ENCODE measurements at regions not wholly inside any gene's neighbourhood (a gene's known extent, or its start where the extent isn't known, plus 50 kb on each side); places are given as distances from the start of the nearest gene placed in this dataset.

DNA sequence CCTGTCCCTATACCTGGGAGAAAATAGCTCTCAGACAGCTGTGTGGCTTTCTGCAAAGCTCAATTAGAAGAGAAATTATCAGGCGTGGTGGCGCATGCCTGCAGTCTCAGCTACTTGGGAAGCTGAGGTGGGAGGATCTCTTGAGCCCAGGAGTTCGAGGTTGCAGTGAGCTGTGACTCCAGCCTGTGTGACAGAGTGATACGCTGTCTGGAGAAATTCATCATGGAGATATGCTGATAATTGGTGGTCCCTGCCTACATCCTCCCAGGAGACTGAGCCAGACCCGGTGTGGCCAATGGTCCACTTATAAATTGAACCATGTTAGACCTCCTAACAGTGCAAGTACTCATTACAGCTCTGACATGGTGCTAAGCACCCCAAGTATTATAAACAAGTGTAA is 58.7 kb upstream of the ZNF599 start:
- H3K27ac ChIP-seq = no peak overlapping the region
- 31 to 36% methylated on average over 5 of the region's 5 CpGs for WGBS, 2 experiments (ENCODE audit: low coverage in 1 of 2, low lambda C conversion rate in 2 of 2, missing lambda C conversion rate in 2 of 2)
- H3K4me1 ChIP-seq (ENCODE audit: insufficient read depth) = no peaks in the 10 kb centered on the region
- H3K4me3 ChIP-seq = no peak overlapping the region
- no peaks in the 10 kb centered on the region for H4K20me1 ChIP-seq (ENCODE audit: insufficient read depth)
- no peaks in the 10 kb centered on the region for H3K9me3 ChIP-seq (ENCODE audit: low read depth)
- H3K4me2 ChIP-seq (ENCODE audit: unreplicated experiment) = no peak overlapping the region
- H2AFZ ChIP-seq = no peak overlapping the region
- no peaks in the 10 kb centered on the region for H3K9me2 ChIP-seq (ENCODE audit: insufficient read depth)
- H3K27me3 ChIP-seq (replicated peaks; ENCODE audit: insufficient read depth) = peaks cover 13% of the 10 kb centered on the region; the same call in 1 of the 2 replicates
- DNase-seq = no peak
- in situ Hi-C loops (cut with MboI) = no loop called here
- no peak overlapping the region for H3K9ac ChIP-seq
- TF ChIP-seq EZH2phosphoT487 (IDR thresholded peaks at IDR 0.05; ENCODE audit: insufficient read depth, low read depth) (no peak), EZH2 (IDR thresholded peaks at IDR 0.05; ENCODE audit: insufficient read depth, poor library complexity, severe bottlenecking) (no peak)
- no peaks in the 10 kb centered on the region for H3F3A ChIP-seq (ENCODE audit: insufficient read depth)
- H3K79me2 ChIP-seq (ENCODE audit: insufficient read depth) = no peaks in the 10 kb centered on the region
- H3K36me3 ChIP-seq (ENCODE audit: low read depth) = no peaks in the 10 kb centered on the region

DNA sequence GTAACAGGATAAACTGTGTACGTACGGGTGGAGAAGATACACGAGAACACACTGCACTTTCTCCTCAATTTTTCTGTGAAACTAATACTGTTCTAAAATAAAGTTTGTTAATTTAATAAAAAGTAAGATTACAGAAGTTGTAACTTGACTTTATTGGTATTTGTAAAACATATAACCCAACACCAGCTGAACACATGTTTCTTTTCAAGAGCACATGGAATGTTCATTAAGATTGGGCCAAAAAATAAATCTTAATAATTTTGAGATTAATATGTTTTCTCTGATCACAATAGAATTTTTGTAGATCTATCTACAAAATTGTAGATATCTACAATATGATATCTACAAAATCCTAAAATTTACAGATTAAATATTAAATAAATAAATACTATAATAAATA is 55.1 kb upstream of the ZNF599 start:
- Histone ChIP-seq H3K79me2 (ENCODE audit: insufficient read depth) (no peaks in the 10 kb centered on the region), H3K36me3 (ENCODE audit: low read depth) (no peaks in the 10 kb centered on the region), H3F3A (ENCODE audit: insufficient read depth) (no peaks in the 10 kb centered on the region), H3K9ac (no peak overlapping the region), H2AFZ (no peak overlapping the region), H3K4me1 (ENCODE audit: insufficient read depth) (no peaks in the 10 kb centered on the region), H3K9me3 (ENCODE audit: low read depth) (no peaks in the 10 kb centered on the region), H3K27me3 (replicated peaks; ENCODE audit: insufficient read depth) (no peaks in the 10 kb centered on the region), H4K20me1 (ENCODE audit: insufficient read depth) (no peaks in the 10 kb centered on the region), H3K4me2 (ENCODE audit: unreplicated experiment) (no peak overlapping the region), H3K4me3 (no peak overlapping the region), H3K9me2 (ENCODE audit: insufficient read depth) (no peaks in the 10 kb centered on the region), H3K27ac (no peak overlapping the region)
- DNase-seq = no peak
- TF ChIP-seq EZH2phosphoT487 (IDR thresholded peaks at IDR 0.05; ENCODE audit: insufficient read depth, low read depth) = no peak
- in situ Hi-C loops (cut with MboI) = no loop called here
- WGBS, 2 experiments (ENCODE audit: low coverage in 1 of 2, low lambda C conversion rate in 2 of 2, missing lambda C conversion rate in 2 of 2) = 10 to 12% methylated on average over 3 of the region's 3 CpGs

DNA sequence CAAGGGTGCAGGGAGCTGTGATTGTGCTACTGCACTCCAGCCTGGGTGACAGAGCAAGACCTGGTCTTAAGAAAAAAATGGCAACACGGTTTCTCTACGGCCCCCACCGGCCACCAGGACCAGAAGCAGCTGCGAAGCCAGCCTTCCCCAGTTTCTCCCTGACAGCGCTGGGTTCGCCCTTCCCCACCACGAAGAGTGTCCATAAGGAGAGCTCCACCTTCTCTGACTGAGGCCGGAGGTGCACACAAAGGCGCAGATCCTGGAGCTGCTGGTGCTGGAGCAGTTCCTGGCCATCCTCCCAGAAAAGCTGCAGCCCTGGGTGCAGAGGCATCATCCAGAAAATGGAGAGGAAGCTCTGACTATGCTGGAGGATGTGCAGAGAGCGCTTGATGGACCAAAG is 52.2 kb upstream of the ZNF599 start:
- no peak for DNase-seq
- TF ChIP-seq EZH2 (IDR thresholded peaks at IDR 0.05; ENCODE audit: insufficient read depth, poor library complexity, severe bottlenecking) (no peak), EZH2phosphoT487 (IDR thresholded peaks at IDR 0.05; ENCODE audit: insufficient read depth, low read depth) (no peak)
- Histone ChIP-seq H3K27ac (no peak overlapping the region), H3K79me2 (ENCODE audit: insufficient read depth) (no peaks in the 10 kb centered on the region), H3K4me2 (ENCODE audit: unreplicated experiment) (no peak overlapping the region), H3K36me3 (ENCODE audit: low read depth) (no peaks in the 10 kb centered on the region), H3K4me3 (no peak overlapping the region), H3K9ac (no peak overlapping the region), H3K27me3 (replicated peaks; ENCODE audit: insufficient read depth) (no peaks in the 10 kb centered on the region), H3K9me2 (ENCODE audit: insufficient read depth) (no peaks in the 10 kb centered on the region), H4K20me1 (ENCODE audit: insufficient read depth) (no peaks in the 10 kb centered on the region), H3K4me1 (ENCODE audit: insufficient read depth) (no peaks in the 10 kb centered on the region), H2AFZ (no peak overlapping the region), H3K9me3 (ENCODE audit: low read depth) (no peaks in the 10 kb centered on the region), H3F3A (ENCODE audit: insufficient read depth) (no peaks in the 10 kb centered on the region)
- in situ Hi-C loops (cut with MboI) = no loop called here
- 28 to 35% methylated on average over 10 of the region's 10 CpGs for WGBS, 2 experiments (ENCODE audit: low coverage in 1 of 2, low lambda C conversion rate in 2 of 2, missing lambda C conversion rate in 2 of 2)

DNA sequence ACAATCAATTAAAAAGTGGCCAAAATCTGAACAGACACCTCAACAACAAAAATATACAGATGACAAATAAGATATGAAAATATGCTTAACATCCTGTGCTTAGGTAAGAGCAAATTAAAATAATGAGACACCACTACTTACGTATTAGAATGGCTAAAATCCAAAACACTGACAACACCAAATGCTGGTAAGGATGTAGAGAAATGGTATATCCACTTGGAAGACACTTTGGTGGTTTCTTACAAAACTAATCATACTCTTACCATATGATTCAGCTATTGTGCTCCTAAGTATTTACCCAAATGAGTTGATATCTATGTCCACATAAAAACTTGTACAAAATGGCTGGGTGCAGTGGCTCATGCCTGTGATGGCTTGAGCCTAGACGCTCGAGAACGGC is 51.7 kb upstream of the ZNF599 start:
- in situ Hi-C loops (cut with MboI) = no loop called here
- no peaks in the 10 kb centered on the region for H3K79me2 ChIP-seq (ENCODE audit: insufficient read depth)
- no peak overlapping the region for H3K4me3 ChIP-seq
- no peak overlapping the region for H3K4me2 ChIP-seq (ENCODE audit: unreplicated experiment)
- no peaks in the 10 kb centered on the region for H4K20me1 ChIP-seq (ENCODE audit: insufficient read depth)
- no peaks in the 10 kb centered on the region for H3K4me1 ChIP-seq (ENCODE audit: insufficient read depth)
- H3K9me2 ChIP-seq (ENCODE audit: insufficient read depth) = no peaks in the 10 kb centered on the region
- no peak for DNase-seq
- no peak overlapping the region for H3K9ac ChIP-seq
- no peaks in the 10 kb centered on the region for H3K27me3 ChIP-seq (replicated peaks; ENCODE audit: insufficient read depth)
- no peak overlapping the region for H3K27ac ChIP-seq
- H3F3A ChIP-seq (ENCODE audit: insufficient read depth) = no peaks in the 10 kb centered on the region
- H2AFZ ChIP-seq = no peak overlapping the region
- H3K36me3 ChIP-seq (ENCODE audit: low read depth) = no peaks in the 10 kb centered on the region
- no peaks in the 10 kb centered on the region for H3K9me3 ChIP-seq (ENCODE audit: low read depth)
- 36 to 45% methylated on average over 4 of the region's 4 CpGs for WGBS, 2 experiments (ENCODE audit: low coverage in 1 of 2, low lambda C conversion rate in 2 of 2, missing lambda C conversion rate in 2 of 2)
- TF ChIP-seq EZH2phosphoT487 (IDR thresholded peaks at IDR 0.05; ENCODE audit: insufficient read depth, low read depth) (no peak), EZH2 (IDR thresholded peaks at IDR 0.05; ENCODE audit: insufficient read depth, poor library complexity, severe bottlenecking) (no peak)

Data from GM23248 (cell line).